ENCODE measurements at regions not wholly inside any gene's neighbourhood (a gene's known extent, or its start where the extent isn't known, plus 50 kb on each side); places are given as distances from the start of the nearest gene placed in this dataset.

DNA sequence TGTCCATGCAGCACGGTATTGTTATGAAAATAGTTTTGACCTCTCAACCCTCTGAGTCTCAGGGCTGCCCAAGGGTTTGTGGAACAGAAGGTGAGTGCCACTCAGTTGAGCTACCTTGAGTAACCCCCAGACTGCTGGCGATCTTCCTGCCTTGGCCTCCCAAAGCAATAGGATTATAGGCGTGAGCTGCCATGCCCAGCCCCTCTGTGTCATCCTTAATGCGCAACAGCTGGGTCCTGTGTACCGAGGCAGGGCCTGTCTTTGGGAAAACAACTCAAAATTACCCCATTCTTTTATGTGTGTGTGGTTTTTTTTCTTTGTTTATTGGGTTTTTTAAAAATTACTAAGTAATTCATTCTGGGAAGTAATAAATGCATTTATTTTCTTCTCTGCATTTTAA is 78.3 kb upstream of the TPM1 start:
- no peak overlapping the region for H3K4me3 ChIP-seq (ENCODE audit: control insufficient read depth, low read depth, low read length)
- peak; percentile 41 for DNase-seq (ENCODE audit: low read depth)
- TF ChIP-seq, protein P1, sequence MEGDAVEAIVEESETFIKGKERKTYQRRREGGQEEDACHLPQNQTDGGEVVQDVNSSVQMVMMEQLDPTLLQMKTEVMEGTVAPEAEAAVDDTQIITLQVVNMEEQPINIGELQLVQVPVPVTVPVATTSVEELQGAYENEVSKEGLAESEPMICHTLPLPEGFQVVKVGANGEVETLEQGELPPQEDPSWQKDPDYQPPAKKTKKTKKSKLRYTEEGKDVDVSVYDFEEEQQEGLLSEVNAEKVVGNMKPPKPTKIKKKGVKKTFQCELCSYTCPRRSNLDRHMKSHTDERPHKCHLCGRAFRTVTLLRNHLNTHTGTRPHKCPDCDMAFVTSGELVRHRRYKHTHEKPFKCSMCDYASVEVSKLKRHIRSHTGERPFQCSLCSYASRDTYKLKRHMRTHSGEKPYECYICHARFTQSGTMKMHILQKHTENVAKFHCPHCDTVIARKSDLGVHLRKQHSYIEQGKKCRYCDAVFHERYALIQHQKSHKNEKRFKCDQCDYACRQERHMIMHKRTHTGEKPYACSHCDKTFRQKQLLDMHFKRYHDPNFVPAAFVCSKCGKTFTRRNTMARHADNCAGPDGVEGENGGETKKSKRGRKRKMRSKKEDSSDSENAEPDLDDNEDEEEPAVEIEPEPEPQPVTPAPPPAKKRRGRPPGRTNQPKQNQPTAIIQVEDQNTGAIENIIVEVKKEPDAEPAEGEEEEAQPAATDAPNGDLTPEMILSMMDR (IDR thresholded peaks at IDR 0.05; ENCODE audit: control insufficient read depth, insufficient read depth, low read depth, low read length, missing control alignments): no peak

- H3K4me3 ChIP-seq (ENCODE audit: control insufficient read depth, low read depth, low read length): no peak overlapping the region
- DNase-seq (ENCODE audit: low read depth): no peak
- TF ChIP-seq, protein P1 (IDR thresholded peaks at IDR 0.05; ENCODE audit: control insufficient read depth, insufficient read depth, low read depth, low read length, missing control alignments): no peak
Observed at GRCh38 chr15:62966294-62967078, 76.1 kb upstream of the TPM1 start.

DNA sequence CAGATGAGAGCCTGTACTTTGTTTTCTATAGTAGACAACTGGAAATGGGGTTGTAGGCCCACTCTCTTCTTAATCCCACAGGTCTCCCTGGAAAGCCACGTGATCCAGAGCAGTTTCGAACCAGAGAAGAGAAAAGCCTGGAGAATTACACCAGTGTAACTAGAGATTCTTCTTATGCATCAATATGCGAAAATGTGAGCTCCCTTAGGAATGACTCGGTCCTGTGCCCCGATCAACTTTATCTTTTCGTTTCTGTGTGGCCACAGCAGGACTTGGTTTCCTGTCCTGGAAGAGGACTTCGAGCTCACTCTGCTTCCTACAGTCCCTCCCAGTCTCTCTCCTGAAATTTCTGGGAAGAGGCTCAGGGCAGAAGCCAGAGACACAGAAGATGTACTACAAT is 73.8 kb upstream of the TPM1 start:
- no peak for DNase-seq (ENCODE audit: low read depth)
- no peak overlapping the region for H3K4me3 ChIP-seq (ENCODE audit: control insufficient read depth, low read depth, low read length)
- TF ChIP-seq, protein P1 (IDR thresholded peaks at IDR 0.05; ENCODE audit: control insufficient read depth, insufficient read depth, low read depth, low read length, missing control alignments): no peak

- no peak overlapping the region for H3K4me3 ChIP-seq (ENCODE audit: control insufficient read depth, low read depth, low read length)
- no peak for DNase-seq (ENCODE audit: low read depth)
- TF ChIP-seq, protein P1 (IDR thresholded peaks at IDR 0.05; ENCODE audit: control insufficient read depth, insufficient read depth, low read depth, low read length, missing control alignments): no peak
Observed at GRCh38 chr15:62969442-62970089, 73.0 kb upstream of the TPM1 start.

GRCh38 chr15:62972814-62973213 is 69.7 kb upstream of the TPM1 start:
- no peak overlapping the region for H3K4me3 ChIP-seq (ENCODE audit: control insufficient read depth, low read depth, low read length)
- DNase-seq (ENCODE audit: low read depth): no peak
- TF ChIP-seq, protein P1 (IDR thresholded peaks at IDR 0.05; ENCODE audit: control insufficient read depth, insufficient read depth, low read depth, low read length, missing control alignments): no peak

DNA sequence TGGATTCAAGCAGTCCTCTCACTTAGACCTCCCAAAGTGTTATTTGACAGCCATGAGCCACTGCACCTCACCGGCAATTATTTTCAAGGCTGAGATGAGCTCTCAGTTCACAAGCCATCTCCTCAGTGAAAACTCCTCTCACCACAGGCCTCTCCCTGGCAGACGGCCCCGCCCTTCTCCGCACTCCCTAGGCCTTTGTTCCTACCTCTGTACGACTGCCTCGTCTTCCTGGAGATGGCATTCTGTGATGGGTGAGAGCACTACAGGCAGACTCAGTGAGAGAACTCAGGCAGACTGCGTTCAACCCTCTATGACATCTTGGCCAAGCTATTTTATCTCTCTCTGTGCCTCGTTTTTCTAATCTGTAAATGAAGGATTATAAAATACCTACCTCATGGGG is 67.0 kb upstream of the TPM1 start:
- no peak for DNase-seq (ENCODE audit: low read depth)
- no peak overlapping the region for H3K4me3 ChIP-seq (ENCODE audit: control insufficient read depth, low read depth, low read length)
- TF ChIP-seq, protein P1 (IDR thresholded peaks at IDR 0.05; ENCODE audit: control insufficient read depth, insufficient read depth, low read depth, low read length, missing control alignments): no peak

Data from AG09309 (cell line).